ENCODE measurements at regions not wholly inside any gene's neighbourhood (a gene's known extent, or its start where the extent isn't known, plus 50 kb on each side); places are given as distances from the start of the nearest gene placed in this dataset.

DNA sequence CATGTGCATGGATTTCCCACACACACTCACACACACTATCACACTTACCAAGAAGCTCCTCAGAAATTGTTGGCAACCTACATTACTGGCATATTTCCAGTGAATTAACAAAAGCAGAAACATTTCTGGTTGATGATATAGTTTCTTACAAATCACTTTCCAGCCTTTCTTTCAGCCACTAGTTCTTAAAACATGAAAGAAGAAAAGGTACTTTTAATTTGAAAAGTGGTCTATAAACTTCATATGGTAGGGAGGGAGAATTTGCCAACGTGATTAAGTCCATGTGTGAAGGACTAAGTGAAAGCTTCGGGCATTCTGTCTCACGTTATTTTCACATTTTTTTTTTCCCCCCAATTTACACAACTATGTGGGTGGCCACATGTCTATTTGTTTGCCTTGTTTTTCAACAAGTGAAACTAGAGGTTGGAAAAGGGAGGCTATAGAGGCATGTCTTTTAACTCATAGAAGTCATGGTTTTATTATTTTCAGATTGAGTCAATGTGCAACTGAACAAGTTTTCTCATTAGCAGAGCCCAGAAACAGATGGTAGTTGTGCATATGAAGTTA lies 832.1 kb upstream of the INTU start:
- TF ChIP-seq CTCF (IDR thresholded peaks at IDR 0.05 in 4 of 5, conservative IDR thresholded peaks at IDR 0.05 in 1 of 5) (no peak), POLR2A (IDR thresholded peaks at IDR 0.05) (no peak)
